NCI-H82 treated with DMSO at 0.1 percent for 48 hours (cell line): ENCODE measurements at regions not wholly inside any gene's neighbourhood (a gene's known extent, or its start where the extent isn't known, plus 50 kb on each side); places are given as distances from the start of the nearest gene placed in this dataset.
"Not testable (repeated sequence)": the region's sequence is repeated elsewhere in the genome, so short reads cannot be mapped to it uniquely, and the experiment has no call there.

Experiments used
- DNase-seq: peaks from one replicate; lab custom pipeline; 2025; ENCODE audit not compliant: unreplicated experiment; lab: John Stamatoyannopoulos, UW

GRCh38 chr5:123701511-123702200 lies 189.7 kb downstream of the CSNK1G3 start:
- no peak for DNase-seq

GRCh38 chr5:123700624-123701287 lies 188.8 kb downstream of the CSNK1G3 start:
- no peak for DNase-seq

GRCh38 chr5:123699571-123699970 lies 187.6 kb downstream of the CSNK1G3 start:
- DNase-seq, result no peak

- not testable (repeated sequence) for DNase-seq
These were observed 187.0 kb downstream of the CSNK1G3 start for GRCh38 chr5:123698937-123699336.

DNA sequence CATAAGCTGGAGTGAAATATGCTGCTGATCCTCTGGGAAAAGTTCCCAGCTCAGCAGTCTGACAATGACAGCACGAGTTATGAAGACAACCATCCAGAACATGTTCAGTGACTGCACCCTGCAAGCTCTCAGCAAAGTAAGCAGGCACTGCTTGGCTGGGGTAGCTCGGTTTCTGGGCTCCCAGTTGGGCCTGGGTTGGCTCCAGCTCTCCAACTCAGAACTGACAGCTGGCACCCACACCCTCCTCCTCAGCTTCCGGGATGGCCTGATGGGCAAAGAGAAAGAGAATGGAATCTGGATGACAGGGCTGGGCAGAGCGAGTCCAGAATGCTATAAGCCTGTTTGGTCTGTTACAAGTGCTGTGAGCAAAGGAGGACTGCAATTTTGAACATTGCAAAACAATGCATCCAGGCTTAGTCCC lies 185.0 kb downstream of the CSNK1G3 start:
- no peak for DNase-seq

DNA sequence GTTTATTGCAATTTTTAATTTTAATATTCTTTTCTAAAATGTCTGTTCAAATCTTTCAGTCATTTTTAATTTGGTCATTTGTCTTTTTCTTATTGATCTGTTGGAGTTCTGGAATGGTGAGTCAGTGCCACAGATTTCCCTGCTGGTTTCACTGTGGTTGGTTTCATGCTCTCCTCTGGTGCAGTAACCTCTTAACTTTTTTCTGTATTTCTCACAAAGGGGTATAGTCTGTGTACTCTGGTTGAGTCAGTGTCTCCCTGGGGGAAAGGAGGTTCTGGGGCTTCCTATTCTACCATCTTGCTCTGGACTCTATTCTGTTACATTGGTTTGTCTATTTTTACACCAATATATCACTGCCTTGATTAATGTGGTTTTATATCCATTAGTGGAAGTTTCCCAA lies 178.8 kb downstream of the CSNK1G3 start:
- DNase-seq, result no peak

DNA sequence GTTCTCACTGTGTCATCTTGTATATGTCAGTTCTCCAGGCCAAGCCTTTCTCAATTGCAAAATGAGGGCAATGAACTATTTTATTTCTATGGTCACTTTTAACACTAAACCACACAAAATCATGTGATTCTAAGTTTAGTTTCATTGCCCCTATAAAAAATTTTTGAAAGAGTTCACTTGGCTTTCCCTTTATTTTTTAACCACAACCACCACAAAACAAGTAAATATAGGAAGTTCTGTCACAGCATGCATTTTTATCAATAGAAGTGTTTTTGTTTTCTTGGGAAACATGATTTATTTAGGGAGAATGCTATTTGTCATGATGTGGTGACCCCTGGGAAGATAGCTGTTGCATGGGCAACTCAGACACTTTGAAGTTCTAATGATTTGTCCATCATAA lies 169.1 kb downstream of the CSNK1G3 start:
- no peak for DNase-seq

DNA sequence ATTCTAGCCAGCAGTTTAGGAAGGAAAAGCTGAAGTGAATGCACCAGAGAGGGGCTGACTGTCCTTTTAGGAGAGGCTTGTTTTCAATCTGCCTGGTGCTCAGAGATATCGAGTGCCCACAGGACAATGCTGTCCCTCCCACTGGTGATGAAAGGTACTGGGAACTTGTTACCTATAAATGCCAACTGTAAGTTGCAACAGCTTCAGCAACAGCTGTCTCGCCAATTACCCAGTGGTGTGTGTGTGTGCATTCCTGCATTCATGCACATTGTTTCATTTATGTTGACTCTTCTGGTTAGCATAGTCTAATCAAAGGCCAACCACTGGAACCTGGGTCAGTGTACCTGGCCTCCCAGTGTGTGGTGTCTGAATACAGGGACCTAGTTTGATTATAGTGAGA lies 161.1 kb downstream of the CSNK1G3 start:
- DNase-seq, result no peak

- DNase-seq, result no peak
These were observed 159.9 kb downstream of the CSNK1G3 start for GRCh38 chr5:123671711-123672456.

GRCh38 chr5:123671042-123671441 lies 159.1 kb downstream of the CSNK1G3 start:
- peak; percentile 16 for DNase-seq
